Astrocyte (in vitro differentiated cells and primary cell): ENCODE measurements at regions not wholly inside any gene's neighbourhood (a gene's known extent, or its start where the extent isn't known, plus 50 kb on each side); places are given as distances from the start of the nearest gene placed in this dataset.

Experiments used
- CTCF ChIP-seq: IDR thresholded peaks from 2 replicates; pipeline ENCODE4 v1.5.1; 2011; ENCODE audit warnings: low read depth, mild to moderate bottlenecking, inconsistent platforms, low read length, moderate library complexity; ENCODE audit not compliant: insufficient read depth
- EZH2 ChIP-seq: IDR thresholded peaks from 2 replicates; pipeline ENCODE4 v1.6.1; 2012; ENCODE audit warnings: mild to moderate bottlenecking, low read length, inconsistent platforms; ENCODE audit not compliant: insufficient read depth

GRCh38 chr2:226581661-226582060 lies 218.0 kb downstream of the IRS1 start:
- TF ChIP-seq CTCF (no peak), EZH2 (no peak)
